ENCODE measurements at regions not wholly inside any gene's neighbourhood (a gene's known extent, or its start where the extent isn't known, plus 50 kb on each side); places are given as distances from the start of the nearest gene placed in this dataset.
"Not testable (repeated sequence)": the region's sequence is repeated elsewhere in the genome, so short reads cannot be mapped to it uniquely, and the experiment has no call there.

GRCh38 chr13:95391362-95391761 is 90.1 kb upstream of the ABCC4 start:
- no peak for DNase-seq (ENCODE audit: low spot score)

- no peak for DNase-seq (ENCODE audit: low spot score)
These were observed 90.5 kb upstream of the ABCC4 start for GRCh38 chr13:95391785-95392184.

GRCh38 chr13:95392597-95392996 is 91.3 kb upstream of the ABCC4 start:
- DNase-seq (ENCODE audit: low spot score) = no peak

- DNase-seq (ENCODE audit: low spot score) = no peak
These were observed 102.3 kb upstream of the ABCC4 start for GRCh38 chr13:95403349-95404140.

GRCh38 chr13:95404141-95404882 is 103.1 kb upstream of the ABCC4 start:
- peak; percentile 87 for DNase-seq (ENCODE audit: low spot score)

- no peak for DNase-seq (ENCODE audit: low spot score)
These were observed 104.9 kb upstream of the ABCC4 start for GRCh38 chr13:95406176-95406575.

GRCh38 chr13:95411428-95412040 is 110.3 kb upstream of the ABCC4 start:
- no peak for DNase-seq (ENCODE audit: low spot score)

GRCh38 chr13:95418946-95419345 is 117.7 kb upstream of the ABCC4 start:
- DNase-seq (ENCODE audit: low spot score) = no peak

- no peak for DNase-seq (ENCODE audit: low spot score)
These were observed 119.2 kb upstream of the ABCC4 start for GRCh38 chr13:95420501-95420900.

GRCh38 chr13:95426631-95427030 is 125.4 kb upstream of the ABCC4 start:
- DNase-seq (ENCODE audit: low spot score) = no peak

GRCh38 chr13:95430525-95430924 is 122.0 kb upstream of the CLDN10 start:
- not testable (repeated sequence) for DNase-seq (ENCODE audit: low spot score)

GRCh38 chr13:95432141-95432540 is 120.4 kb upstream of the CLDN10 start:
- DNase-seq (ENCODE audit: low spot score) = no peak

GRCh38 chr13:95433537-95433936 is 119.0 kb upstream of the CLDN10 start:
- no peak for DNase-seq (ENCODE audit: low spot score)

- DNase-seq (ENCODE audit: low spot score) = no peak
These were observed 118.4 kb upstream of the CLDN10 start for GRCh38 chr13:95434111-95434510.

- peak; percentile 10 for DNase-seq (ENCODE audit: low spot score)
These were observed 115.0 kb upstream of the CLDN10 start for GRCh38 chr13:95437561-95437960.

GRCh38 chr13:95438297-95438696 is 114.2 kb upstream of the CLDN10 start:
- DNase-seq (ENCODE audit: low spot score) = no peak

- no peak for DNase-seq (ENCODE audit: low spot score)
These were observed 112.0 kb upstream of the CLDN10 start for GRCh38 chr13:95440441-95441088.

GRCh38 chr13:95441326-95441725 is 111.2 kb upstream of the CLDN10 start:
- DNase-seq (ENCODE audit: low spot score) = no peak

GRCh38 chr13:95444006-95444730 is 108.4 kb upstream of the CLDN10 start:
- DNase-seq (ENCODE audit: low spot score) = no peak

- no peak for DNase-seq (ENCODE audit: low spot score)
These were observed 107.4 kb upstream of the CLDN10 start for GRCh38 chr13:95445131-95445530.

- no peak for DNase-seq (ENCODE audit: low spot score)
These were observed 104.7 kb upstream of the CLDN10 start for GRCh38 chr13:95447814-95448213.

GRCh38 chr13:95451656-95452055 is 100.9 kb upstream of the CLDN10 start:
- no peak for DNase-seq (ENCODE audit: low spot score)
